Urinary bladder (tissue), 4 donors: ENCODE measurements at regions not wholly inside any gene's neighbourhood (a gene's known extent, or its start where the extent isn't known, plus 50 kb on each side); places are given as distances from the start of the nearest gene placed in this dataset. TPM values are rescaled to one million over a fixed set of nuclear protein-coding genes. Genes with fewer than 3 reads are reported as not detected.
A peak's percentile ranks its signal among the peaks of the same experiment; 100 is the strongest.

ENCODE experiments used
- DNase-seq: peaks from one replicate; pipeline ENCODE4 v3.0.0-alpha.2; 2015; ENCODE audit errors: extremely low spot score
- H3K27ac ChIP-seq: one replicate; pipeline ENCODE4 v1.5.1; 2013; ENCODE audit warnings: low read depth, mild to moderate bottlenecking, moderate library complexity
- H3K36me3 ChIP-seq: one replicate; pipeline ENCODE4 v1.6.1; 2013; ENCODE audit warnings: mild to moderate bottlenecking, moderate library complexity; ENCODE audit not compliant: insufficient read depth
- H3K4me1 ChIP-seq: one replicate; pipeline ENCODE4 v1.6.1; 2013; ENCODE audit warnings: mild to moderate bottlenecking, moderate library complexity; ENCODE audit not compliant: insufficient read depth
- H3K4me3 ChIP-seq: one replicate; pipeline ENCODE4 v1.5.1; 2013; ENCODE audit warnings: low read depth, low read length
- WGBS: extraction: QIAGEN DNeasy Blood & Tissue Kit; methylation state at CpG from one replicate; pipeline ENCODE4 v1.1.7; 2013; 5-methylcytosine and 5-hydroxymethylcytosine counted together
- small RNA-seq: library from RNA; depleted of rRNA; stranded (forward); fragments of <200 nt; gene quantifications from one replicate; pipeline ENCODE3, GENCODE V24; 2014
- donor health status: healthy with polysubstance abuse.
- donor health status: healthy.

GRCh38 chr7:116445447-116446211 lies 53.9 kb upstream of the CAV2 start:
- Histone ChIP-seq H3K4me3 (no peak overlapping the region), H3K4me1 (no peaks in the 10 kb centered on the region), H3K36me3 (no peaks in the 10 kb centered on the region), H3K27ac (peak overlapping the region; percentile 50)
- no peak for DNase-seq
- 62% methylated on average over 6 of the region's 6 CpGs for WGBS

GRCh38 chr7:116446212-116446855 lies 53.2 kb upstream of the CAV2 start:
- Histone ChIP-seq H3K4me1 (no peaks in the 10 kb centered on the region), H3K4me3 (no peak overlapping the region), H3K36me3 (no peaks in the 10 kb centered on the region), H3K27ac (peak overlapping the region; percentile 50)
- WGBS: 52% methylated on average over 5 of the region's 5 CpGs
- no peak for DNase-seq

DNA sequence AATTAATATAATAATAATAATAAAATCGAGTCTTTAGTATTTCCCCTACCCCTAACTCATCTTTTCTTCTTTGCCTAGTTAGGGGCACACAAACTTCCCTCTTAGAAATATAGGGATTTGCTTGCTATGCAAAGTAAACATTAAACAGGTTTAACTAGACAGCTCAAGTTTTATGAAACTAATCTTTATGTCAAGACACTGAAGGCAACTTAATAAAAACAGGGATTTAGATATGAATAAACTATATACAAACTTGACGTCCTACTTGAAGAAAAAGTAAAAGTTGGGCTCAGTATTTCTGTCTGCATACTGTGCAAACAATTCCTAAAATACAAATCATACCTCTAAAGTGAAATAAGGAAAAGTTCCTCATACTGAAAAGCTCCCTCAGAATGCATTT lies 52.1 kb upstream of the CAV2 start:
- Histone ChIP-seq H3K27ac (no peak overlapping the region), H3K4me1 (no peaks in the 10 kb centered on the region), H3K4me3 (no peak overlapping the region), H3K36me3 (no peaks in the 10 kb centered on the region)
- 24% methylated on average over 2 of the region's 2 CpGs for WGBS
- no peak for DNase-seq

DNA sequence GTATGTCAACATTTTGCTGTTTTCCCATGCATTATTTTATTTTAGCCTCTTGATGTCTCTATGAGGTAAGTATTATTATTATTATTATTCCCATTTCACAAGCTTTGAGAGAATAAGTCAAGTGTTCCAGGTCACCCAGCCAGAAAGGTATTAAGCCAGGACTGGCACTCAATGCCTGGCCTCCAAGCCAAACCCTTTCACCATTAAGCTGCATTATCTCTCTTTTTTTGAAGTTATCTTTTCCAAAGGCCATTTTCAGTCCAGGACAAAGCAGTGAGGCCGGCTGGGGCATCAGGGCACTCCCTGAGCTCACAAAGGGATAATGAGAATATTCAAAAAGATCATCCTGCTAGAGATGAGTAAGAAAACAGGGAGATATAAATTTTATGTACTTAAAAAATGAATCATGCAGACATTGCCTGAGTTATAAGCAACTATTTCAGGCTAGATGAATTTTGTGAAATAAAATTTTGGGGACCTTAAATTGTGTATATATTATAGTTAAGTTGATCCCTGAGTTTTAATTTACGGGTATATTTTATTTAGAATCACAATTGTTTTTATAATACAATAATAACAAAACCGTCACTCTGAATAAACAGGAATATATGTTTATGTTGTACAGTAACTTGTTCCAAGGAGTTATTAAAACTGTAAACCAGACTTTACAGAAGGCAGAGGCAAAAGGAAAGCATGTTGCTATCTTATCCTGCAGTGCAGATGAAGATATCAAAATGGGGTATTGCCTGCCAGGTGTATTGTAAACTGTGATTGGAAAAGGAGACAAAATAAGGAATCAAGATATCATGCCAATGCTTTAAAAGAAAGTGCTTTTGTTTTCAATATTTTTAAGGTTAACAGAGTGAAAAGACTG lies 51.3 kb upstream of the CAV2 start:
- Histone ChIP-seq H3K4me1 (no peaks in the 10 kb centered on the region), H3K4me3 (no peak overlapping the region), H3K27ac (no peak overlapping the region), H3K36me3 (no peaks in the 10 kb centered on the region)
- 24% methylated on average over 3 of the region's 3 CpGs for WGBS
- DNase-seq: no peak

- Histone ChIP-seq H3K36me3 (no peaks in the 10 kb centered on the region), H3K4me1 (no peaks in the 10 kb centered on the region), H3K27ac (no peak overlapping the region), H3K4me3 (no peak overlapping the region)
- 47% methylated on average over 4 of the region's 4 CpGs for WGBS
- no peak for DNase-seq
These were observed 50.1 kb upstream of the CAV2 start for GRCh38 chr7:116449441-116449840.

Small RNA genes lying in the stretch of these regions (small RNA-seq; reads per million reads assigned to genes)
- not detected for gene RF00017
